HL-60 (cell line): ENCODE measurements at regions not wholly inside any gene's neighbourhood (a gene's known extent, or its start where the extent isn't known, plus 50 kb on each side); places are given as distances from the start of the nearest gene placed in this dataset.

Source experiments
- DNase-seq, 2 experiments: peaks; one replicate each; pipeline ENCODE4 v3.0.0-alpha.2; 2010 to 2020; ENCODE audit warnings: low read depth in 1 of 2, low spot score in 1 of 2
- H3K27ac ChIP-seq: fragments of 250-450 bp; sonication (Bioruptor Pico); replicated peaks from 2 replicates; pipeline ENCODE4 v1.5.1; 2020; ENCODE audit warnings: mild to moderate bottlenecking, moderate library complexity
- H3K27me3 ChIP-seq: fragments of 250-450 bp; sonication (Bioruptor Pico); 2 replicates; pipeline ENCODE4 v1.5.1; 2021; ENCODE audit warnings: mild to moderate bottlenecking, moderate library complexity; ENCODE audit not compliant: insufficient read depth, poor library complexity, severe bottlenecking
- H3K4me3 ChIP-seq: replicated peaks from 2 replicates; pipeline ENCODE4 v1.5.1; 2011; ENCODE audit warnings: mild to moderate bottlenecking, control low read depth, low read length; ENCODE audit not compliant: insufficient read depth
- GABPA ChIP-seq: IDR thresholded peaks from 2 replicates; pipeline ENCODE4 v1.6.1; 2012; ENCODE audit warnings: low read depth
- POLR2AphosphoS5 ChIP-seq: IDR thresholded peaks from 2 replicates; pipeline ENCODE4 v1.6.1; 2012; ENCODE audit warnings: low read depth
- SPI1 ChIP-seq: IDR thresholded peaks from 2 replicates; pipeline ENCODE4 v1.6.1; 2012; ENCODE audit warnings: low read depth, mild to moderate bottlenecking, borderline replicate concordance
- TF ChIP-seq, protein P1 (sequence below): IDR thresholded peaks from 2 replicates; pipeline ENCODE4 v1.6.1; 2012; ENCODE audit warnings: low read depth; ENCODE audit not compliant: insufficient replicate concordance
- TF ChIP-seq, protein P2 (sequence below): IDR thresholded peaks from one replicate; pipeline ENCODE4 v1.5.1; 2011; ENCODE audit warnings: low read length, control low read depth, inconsistent platforms; ENCODE audit not compliant: insufficient read depth

DNA sequence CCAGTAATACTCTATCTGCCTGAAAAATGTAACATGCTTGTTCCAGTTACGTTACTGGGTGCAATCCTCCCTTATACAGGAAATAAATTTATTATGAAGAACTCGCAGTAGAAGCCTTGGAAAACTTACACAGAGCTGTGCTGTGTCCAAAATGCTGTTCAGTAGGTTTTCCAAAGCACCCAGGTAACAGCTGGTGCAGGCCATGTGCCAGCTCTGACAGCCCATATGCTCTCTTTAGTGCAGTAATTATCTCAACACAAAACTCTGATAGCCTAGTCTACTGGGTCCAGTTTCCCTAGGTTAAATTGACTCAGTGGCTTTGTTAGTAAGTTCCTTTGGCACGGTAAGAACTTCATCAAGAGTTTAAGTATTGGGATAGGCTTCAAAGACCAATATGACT, 120.7 kb upstream of the OBI1 start:
- H3K4me3 ChIP-seq: no peak overlapping the region
- TF ChIP-seq POLR2AphosphoS5 (no peak), GABPA (no peak), SPI1 (no peak)
- TF ChIP-seq, protein P1, sequence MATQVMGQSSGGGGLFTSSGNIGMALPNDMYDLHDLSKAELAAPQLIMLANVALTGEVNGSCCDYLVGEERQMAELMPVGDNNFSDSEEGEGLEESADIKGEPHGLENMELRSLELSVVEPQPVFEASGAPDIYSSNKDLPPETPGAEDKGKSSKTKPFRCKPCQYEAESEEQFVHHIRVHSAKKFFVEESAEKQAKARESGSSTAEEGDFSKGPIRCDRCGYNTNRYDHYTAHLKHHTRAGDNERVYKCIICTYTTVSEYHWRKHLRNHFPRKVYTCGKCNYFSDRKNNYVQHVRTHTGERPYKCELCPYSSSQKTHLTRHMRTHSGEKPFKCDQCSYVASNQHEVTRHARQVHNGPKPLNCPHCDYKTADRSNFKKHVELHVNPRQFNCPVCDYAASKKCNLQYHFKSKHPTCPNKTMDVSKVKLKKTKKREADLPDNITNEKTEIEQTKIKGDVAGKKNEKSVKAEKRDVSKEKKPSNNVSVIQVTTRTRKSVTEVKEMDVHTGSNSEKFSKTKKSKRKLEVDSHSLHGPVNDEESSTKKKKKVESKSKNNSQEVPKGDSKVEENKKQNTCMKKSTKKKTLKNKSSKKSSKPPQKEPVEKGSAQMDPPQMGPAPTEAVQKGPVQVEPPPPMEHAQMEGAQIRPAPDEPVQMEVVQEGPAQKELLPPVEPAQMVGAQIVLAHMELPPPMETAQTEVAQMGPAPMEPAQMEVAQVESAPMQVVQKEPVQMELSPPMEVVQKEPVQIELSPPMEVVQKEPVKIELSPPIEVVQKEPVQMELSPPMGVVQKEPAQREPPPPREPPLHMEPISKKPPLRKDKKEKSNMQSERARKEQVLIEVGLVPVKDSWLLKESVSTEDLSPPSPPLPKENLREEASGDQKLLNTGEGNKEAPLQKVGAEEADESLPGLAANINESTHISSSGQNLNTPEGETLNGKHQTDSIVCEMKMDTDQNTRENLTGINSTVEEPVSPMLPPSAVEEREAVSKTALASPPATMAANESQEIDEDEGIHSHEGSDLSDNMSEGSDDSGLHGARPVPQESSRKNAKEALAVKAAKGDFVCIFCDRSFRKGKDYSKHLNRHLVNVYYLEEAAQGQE: no peak
- TF ChIP-seq, protein P2, sequence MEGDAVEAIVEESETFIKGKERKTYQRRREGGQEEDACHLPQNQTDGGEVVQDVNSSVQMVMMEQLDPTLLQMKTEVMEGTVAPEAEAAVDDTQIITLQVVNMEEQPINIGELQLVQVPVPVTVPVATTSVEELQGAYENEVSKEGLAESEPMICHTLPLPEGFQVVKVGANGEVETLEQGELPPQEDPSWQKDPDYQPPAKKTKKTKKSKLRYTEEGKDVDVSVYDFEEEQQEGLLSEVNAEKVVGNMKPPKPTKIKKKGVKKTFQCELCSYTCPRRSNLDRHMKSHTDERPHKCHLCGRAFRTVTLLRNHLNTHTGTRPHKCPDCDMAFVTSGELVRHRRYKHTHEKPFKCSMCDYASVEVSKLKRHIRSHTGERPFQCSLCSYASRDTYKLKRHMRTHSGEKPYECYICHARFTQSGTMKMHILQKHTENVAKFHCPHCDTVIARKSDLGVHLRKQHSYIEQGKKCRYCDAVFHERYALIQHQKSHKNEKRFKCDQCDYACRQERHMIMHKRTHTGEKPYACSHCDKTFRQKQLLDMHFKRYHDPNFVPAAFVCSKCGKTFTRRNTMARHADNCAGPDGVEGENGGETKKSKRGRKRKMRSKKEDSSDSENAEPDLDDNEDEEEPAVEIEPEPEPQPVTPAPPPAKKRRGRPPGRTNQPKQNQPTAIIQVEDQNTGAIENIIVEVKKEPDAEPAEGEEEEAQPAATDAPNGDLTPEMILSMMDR: no peak
- H3K27me3 ChIP-seq: peaks cover 16% of the 10 kb centered on the region
- H3K27ac ChIP-seq: no peak overlapping the region
- no peak for DNase-seq

DNA sequence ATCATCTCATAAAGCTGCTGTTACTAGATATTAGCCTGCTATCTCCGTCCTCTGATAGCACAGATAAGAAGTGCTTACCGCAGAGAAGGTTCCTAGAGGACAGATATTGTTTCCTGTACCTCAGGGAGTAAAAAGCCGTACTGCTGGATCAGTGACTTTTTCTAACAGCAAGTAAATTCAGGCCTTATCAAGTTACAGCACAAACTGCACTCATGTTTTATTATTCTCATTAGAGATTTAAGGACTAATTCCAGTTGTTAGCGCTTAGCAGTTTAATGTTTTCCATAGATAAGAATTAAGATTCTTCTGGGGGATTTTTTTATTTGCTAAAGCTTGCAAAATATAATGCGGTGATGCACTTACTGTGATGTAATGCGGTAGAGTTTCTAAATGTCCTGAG, 119.0 kb upstream of the OBI1 start:
- H3K27ac ChIP-seq: no peak overlapping the region
- no peak for DNase-seq
- H3K27me3 ChIP-seq: peaks cover 17% of the 10 kb centered on the region
- H3K4me3 ChIP-seq: no peak overlapping the region
- no peak for TF ChIP-seq POLR2AphosphoS5
- TF ChIP-seq, protein P2: no peak

DNA sequence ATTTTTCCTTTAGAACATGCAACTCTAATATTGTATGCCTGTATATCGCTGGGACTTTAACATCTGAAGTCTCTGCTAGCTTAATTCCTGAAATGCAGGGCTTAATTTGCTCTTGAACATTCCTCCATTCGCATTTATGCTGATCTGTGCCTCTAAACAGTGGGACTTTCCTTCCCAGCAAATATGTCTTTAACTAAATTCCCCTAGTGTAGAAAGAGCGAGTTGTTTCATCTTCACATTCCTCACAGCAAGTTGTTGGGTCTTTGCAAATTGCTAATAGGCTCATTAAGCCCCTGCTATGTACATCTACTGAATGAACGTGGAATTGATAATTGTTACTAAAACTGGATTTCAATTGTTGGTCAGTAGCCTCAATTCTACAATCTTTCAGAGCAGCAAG, 118.4 kb upstream of the OBI1 start:
- peaks cover 18% of the 10 kb centered on the region for H3K27me3 ChIP-seq
- no peak overlapping the region for H3K4me3 ChIP-seq
- DNase-seq: no peak
- H3K27ac ChIP-seq: no peak overlapping the region
- no peak for TF ChIP-seq SPI1
- TF ChIP-seq, protein P2: no peak
- TF ChIP-seq, protein P1: no peak
- no peak for TF ChIP-seq GABPA
- no peak for TF ChIP-seq POLR2AphosphoS5

DNA sequence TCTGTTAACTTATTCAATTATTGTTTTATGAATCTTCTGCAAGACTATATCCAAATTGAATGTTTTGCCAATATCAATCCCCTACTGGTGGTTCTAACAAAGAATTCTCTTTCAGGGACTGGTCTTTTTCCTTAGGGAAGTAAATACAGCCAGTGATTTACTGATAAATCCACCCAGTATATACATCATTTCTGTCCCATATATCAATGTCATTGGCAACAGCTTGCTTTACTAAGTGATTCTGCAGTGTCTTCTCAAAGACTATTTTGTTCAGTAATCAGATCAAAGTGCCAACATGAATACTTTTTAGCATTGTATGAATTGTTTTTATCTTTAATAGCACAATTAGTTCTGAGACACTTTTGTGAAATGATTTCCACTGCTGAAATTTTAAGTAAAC, 114.0 kb upstream of the OBI1 start:
- H3K27me3 ChIP-seq: peaks cover 18% of the 10 kb centered on the region
- TF ChIP-seq SPI1 (no peak), GABPA (no peak), POLR2AphosphoS5 (no peak)
- TF ChIP-seq, protein P1: no peak
- TF ChIP-seq, protein P2: no peak
- no peak overlapping the region for H3K27ac ChIP-seq
- no peak overlapping the region for H3K4me3 ChIP-seq
- no peak for DNase-seq
